Neural cell (in vitro differentiated cells): ENCODE measurements at regions not wholly inside any gene's neighbourhood (a gene's known extent, or its start where the extent isn't known, plus 50 kb on each side); places are given as distances from the start of the nearest gene placed in this dataset.

Experiments used
- EP300 ChIP-seq: fragments of 450-650 bp; conservative IDR thresholded peaks from 2 replicates; pipeline ENCODE4 v1.6.1; 2014; ENCODE audit warnings: antibody characterized with exemption, mild to moderate bottlenecking, moderate library complexity; ENCODE audit not compliant: poor library complexity, severe bottlenecking
- EZH2 ChIP-seq: fragments of 200-600, 300-800 bp; shearing (Covaris generic), sonication (generic); IDR thresholded peaks from 2 replicates; pipeline ENCODE4 v1.6.1; 2014; ENCODE audit warnings: antibody characterized with exemption, low read length, borderline replicate concordance, mild to moderate bottlenecking; ENCODE audit not compliant: insufficient read depth, poor library complexity, severe bottlenecking
- POLR2AphosphoS5 ChIP-seq: IDR thresholded peaks from 2 replicates; pipeline ENCODE4 v1.6.1; 2012
- TAF1 ChIP-seq: IDR thresholded peaks from 2 replicates; pipeline ENCODE4 v1.6.1; 2012; ENCODE audit warnings: low read depth
- TF ChIP-seq, protein P1 (sequence below): fragments of 450-650 bp; IDR thresholded peaks from 2 replicates; pipeline ENCODE4 v1.5.1; 2014; ENCODE audit warnings: antibody characterized with exemption, mild to moderate bottlenecking, moderate library complexity; ENCODE audit not compliant: poor library complexity, severe bottlenecking
- TF ChIP-seq, protein P2 (sequence below): IDR thresholded peaks from 2 replicates; pipeline ENCODE4 v1.6.1; 2012; ENCODE audit warnings: borderline replicate concordance

- TF ChIP-seq, protein P1, sequence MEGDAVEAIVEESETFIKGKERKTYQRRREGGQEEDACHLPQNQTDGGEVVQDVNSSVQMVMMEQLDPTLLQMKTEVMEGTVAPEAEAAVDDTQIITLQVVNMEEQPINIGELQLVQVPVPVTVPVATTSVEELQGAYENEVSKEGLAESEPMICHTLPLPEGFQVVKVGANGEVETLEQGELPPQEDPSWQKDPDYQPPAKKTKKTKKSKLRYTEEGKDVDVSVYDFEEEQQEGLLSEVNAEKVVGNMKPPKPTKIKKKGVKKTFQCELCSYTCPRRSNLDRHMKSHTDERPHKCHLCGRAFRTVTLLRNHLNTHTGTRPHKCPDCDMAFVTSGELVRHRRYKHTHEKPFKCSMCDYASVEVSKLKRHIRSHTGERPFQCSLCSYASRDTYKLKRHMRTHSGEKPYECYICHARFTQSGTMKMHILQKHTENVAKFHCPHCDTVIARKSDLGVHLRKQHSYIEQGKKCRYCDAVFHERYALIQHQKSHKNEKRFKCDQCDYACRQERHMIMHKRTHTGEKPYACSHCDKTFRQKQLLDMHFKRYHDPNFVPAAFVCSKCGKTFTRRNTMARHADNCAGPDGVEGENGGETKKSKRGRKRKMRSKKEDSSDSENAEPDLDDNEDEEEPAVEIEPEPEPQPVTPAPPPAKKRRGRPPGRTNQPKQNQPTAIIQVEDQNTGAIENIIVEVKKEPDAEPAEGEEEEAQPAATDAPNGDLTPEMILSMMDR: no peak
- no peak for TF ChIP-seq EZH2
- TF ChIP-seq POLR2AphosphoS5: peak; percentile 8
- TF ChIP-seq EP300: no peak
- no peak for TF ChIP-seq TAF1
- TF ChIP-seq, protein P2, sequence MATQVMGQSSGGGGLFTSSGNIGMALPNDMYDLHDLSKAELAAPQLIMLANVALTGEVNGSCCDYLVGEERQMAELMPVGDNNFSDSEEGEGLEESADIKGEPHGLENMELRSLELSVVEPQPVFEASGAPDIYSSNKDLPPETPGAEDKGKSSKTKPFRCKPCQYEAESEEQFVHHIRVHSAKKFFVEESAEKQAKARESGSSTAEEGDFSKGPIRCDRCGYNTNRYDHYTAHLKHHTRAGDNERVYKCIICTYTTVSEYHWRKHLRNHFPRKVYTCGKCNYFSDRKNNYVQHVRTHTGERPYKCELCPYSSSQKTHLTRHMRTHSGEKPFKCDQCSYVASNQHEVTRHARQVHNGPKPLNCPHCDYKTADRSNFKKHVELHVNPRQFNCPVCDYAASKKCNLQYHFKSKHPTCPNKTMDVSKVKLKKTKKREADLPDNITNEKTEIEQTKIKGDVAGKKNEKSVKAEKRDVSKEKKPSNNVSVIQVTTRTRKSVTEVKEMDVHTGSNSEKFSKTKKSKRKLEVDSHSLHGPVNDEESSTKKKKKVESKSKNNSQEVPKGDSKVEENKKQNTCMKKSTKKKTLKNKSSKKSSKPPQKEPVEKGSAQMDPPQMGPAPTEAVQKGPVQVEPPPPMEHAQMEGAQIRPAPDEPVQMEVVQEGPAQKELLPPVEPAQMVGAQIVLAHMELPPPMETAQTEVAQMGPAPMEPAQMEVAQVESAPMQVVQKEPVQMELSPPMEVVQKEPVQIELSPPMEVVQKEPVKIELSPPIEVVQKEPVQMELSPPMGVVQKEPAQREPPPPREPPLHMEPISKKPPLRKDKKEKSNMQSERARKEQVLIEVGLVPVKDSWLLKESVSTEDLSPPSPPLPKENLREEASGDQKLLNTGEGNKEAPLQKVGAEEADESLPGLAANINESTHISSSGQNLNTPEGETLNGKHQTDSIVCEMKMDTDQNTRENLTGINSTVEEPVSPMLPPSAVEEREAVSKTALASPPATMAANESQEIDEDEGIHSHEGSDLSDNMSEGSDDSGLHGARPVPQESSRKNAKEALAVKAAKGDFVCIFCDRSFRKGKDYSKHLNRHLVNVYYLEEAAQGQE: no peak
Measured at GRCh38 chr5:99243111-99243510, 314.3 kb upstream of the CHD1 start.
